ENCODE measurements at regions not wholly inside any gene's neighbourhood (a gene's known extent, or its start where the extent isn't known, plus 50 kb on each side); places are given as distances from the start of the nearest gene placed in this dataset.
A peak's percentile ranks its signal among the peaks of the same experiment; 100 is the strongest.

GRCh38 chr1:9428601-9429341 lies 110.5 kb upstream of the SLC25A33 start (continued):
- TF ChIP-seq ZNF20 (CRISPR knock-in tag; IDR thresholded peaks at IDR 0.05), result no peak
- TF ChIP-seq TOPORS (CRISPR knock-in tag; IDR thresholded peaks at IDR 0.05), result peak; percentile 71; the same call in 1 of the 2 replicates
- TF ChIP-seq MNT (IDR thresholded peaks at IDR 0.05), result peak; percentile 66
- no peak for TF ChIP-seq ZIK1 (CRISPR knock-in tag; IDR thresholded peaks at IDR 0.05; ENCODE audit: borderline replicate concordance, low read depth)
- no peak for TF ChIP-seq NR0B2 (CRISPR knock-in tag; IDR thresholded peaks at IDR 0.05)
- TF ChIP-seq RARA (CRISPR knock-in tag; IDR thresholded peaks at IDR 0.05), result peak; percentile 34; the same call in 1 of the 2 replicates
- peak; percentile 97 for TF ChIP-seq TFDP2 (CRISPR knock-in tag; IDR thresholded peaks at IDR 0.05)
- TF ChIP-seq ZNF564 (CRISPR knock-in tag; IDR thresholded peaks at IDR 0.05), result no peak
- TF ChIP-seq SKI (IDR thresholded peaks at IDR 0.05; ENCODE audit: partially characterized antibody), result peak; percentile 25
- no peak for TF ChIP-seq HNF4G (IDR thresholded peaks at IDR 0.05; ENCODE audit: borderline replicate concordance, low read depth, low read length)
- TF ChIP-seq HNF4G (CRISPR knock-in tag; IDR thresholded peaks at IDR 0.05; ENCODE audit: borderline replicate concordance, low read depth), result no peak
- no peak for TF ChIP-seq SMARCE1 (IDR thresholded peaks at IDR 0.05; ENCODE audit: borderline replicate concordance)
- TF ChIP-seq ZUFSP (CRISPR knock-in tag; IDR thresholded peaks at IDR 0.05; ENCODE audit: borderline replicate concordance), result no peak
- TF ChIP-seq ZNF343 (CRISPR knock-in tag; IDR thresholded peaks at IDR 0.05), result no peak
- TF ChIP-seq ZZZ3 (CRISPR knock-in tag; IDR thresholded peaks at IDR 0.05; ENCODE audit: borderline replicate concordance), result peak; percentile 61; the same call in 1 of the 2 replicates
- TF ChIP-seq AHR (CRISPR knock-in tag; IDR thresholded peaks at IDR 0.05), result no peak
- TF ChIP-seq SSRP1 (CRISPR knock-in tag; IDR thresholded peaks at IDR 0.05), result no peak
- TF ChIP-seq CREM (IDR thresholded peaks at IDR 0.05), result peak; percentile 100
- TF ChIP-seq CREM (CRISPR knock-in tag; IDR thresholded peaks at IDR 0.05), result peak; percentile 97
- TF ChIP-seq ATF3 (CRISPR knock-in tag; IDR thresholded peaks at IDR 0.05), result no peak; the same call in none of the 2 replicates
- no peak for TF ChIP-seq ZNF530 (CRISPR knock-in tag; IDR thresholded peaks at IDR 0.05; ENCODE audit: low read depth)
- no peak for TF ChIP-seq ZNF883 (CRISPR knock-in tag; IDR thresholded peaks at IDR 0.05; ENCODE audit: not compliant biosample characterization)
- peak; percentile 89 for TF ChIP-seq GMEB1 (CRISPR knock-in tag; IDR thresholded peaks at IDR 0.05; ENCODE audit: borderline replicate concordance)
- TF ChIP-seq ZNF253 (CRISPR knock-in tag; IDR thresholded peaks at IDR 0.05; ENCODE audit: borderline replicate concordance), result no peak
